Pancreas (tissue), 10 donors: ENCODE measurements at regions not wholly inside any gene's neighbourhood (a gene's known extent, or its start where the extent isn't known, plus 50 kb on each side); places are given as distances from the start of the nearest gene placed in this dataset.

Source experiments
- ATAC-seq, 4 donors: fragments of 200-7000 bp; cut with Tn5 transposase; one replicate each; pipeline versions ENCODE4 v1.8.0 to v1.9.1; 2020; ENCODE audit warnings: mild to moderate bottlenecking in 4 of 4, moderate library complexity in 4 of 4
- DNase-seq, 6 donors: peaks; one replicate each; pipeline ENCODE4 v3.0.0-alpha.2; 2020
- FAIRE-seq: peaks from 2 replicates; lab custom pipeline; 2012; peaks lifted over from hg19 to GRCh38; lab: Jason Lieb, UNC
- H3K27ac ChIP-seq, 4 donors: fragments of 200-600 bp; sonication (generic); 1 replicate in 3 of 4; 2 replicates in 1 of 4; pipeline versions ENCODE4 v1.5.0 to v1.8.0; 2020
- H3K27me3 ChIP-seq, 4 donors: fragments of 200-600 bp; one replicate each; pipeline ENCODE4 v1.8.0; 2021
- H3K36me3 ChIP-seq, 3 donors: fragments of 200-600 bp; sonication (generic) in 1 of 3; one replicate each; pipeline versions ENCODE4 v1.5.0 to v1.8.0; 2020 to 2021
- H3K4me1 ChIP-seq, 3 donors: fragments of 200-600 bp; one replicate each; pipeline ENCODE4 v1.8.0; 2021
- H3K4me3 ChIP-seq, 4 donors: fragments of 200-600 bp; sonication (generic) in 2 of 4; one replicate each; pipeline versions ENCODE4 v1.5.0 to v1.8.0; 2020 to 2021
- H3K9me3 ChIP-seq, 4 donors: fragments of 200-600 bp; one replicate each; pipeline ENCODE4 v1.8.0; 2021
- WGBS, 2 donors: extraction: QIAGEN DNeasy Blood & Tissue Kit; methylation state at CpG; one replicate each; pipeline ENCODE4 v1.1.7; 2013; 5-methylcytosine and 5-hydroxymethylcytosine counted together
- intact Hi-C, 3 donors: fragments of 100-400 bp; cut with DNase I; formaldehyde crosslinking; loops; one replicate each; pipeline versions ENCODE4 v1.11.1 to v1.14.2; 2022
- TF ChIP-seq, protein P1 (sequence below), 4 donors: fragments of 200-600 bp; sonication (generic) in 3 of 4; IDR thresholded peaks; one replicate each; pipeline versions ENCODE4 v1.5.0 to v1.8.0; 2021; ENCODE audit warnings: antibody characterized with exemption in 4 of 4
- donor health status: healthy with polysubstance abuse.
- donor health status: DM: no; HTN: no; CAD: no; lungs with moderate emphysema.
- donor health status: DM: no; HTN: no; CAD: no.
- donor health status: control.
- donor health status: control.
- donor health status: Bipolar disorder and iron deficiency.
- donor health status: DM: yes; HTN: yes; CAD: no.
- donor health status: DM: no; HTN: no; CAD: no.
- donor health status: DM: no; HTN: no; CAD: no.
- donor health status: DM: yes; HTN: yes; CAD: no.

GRCh38 chr10:130708465-130709070, 572.4 kb downstream of the GLRX3 start:
- FAIRE-seq (no peak), DNase-seq (peak in 4 of 6 donors; percentile 25 to 74 (median 47)), ATAC-seq (peak in 1 of 4 donors; percentile 46)
- H3K36me3 ChIP-seq, result no peaks in the 10 kb centered on the region
- H3K27ac ChIP-seq, result no peak overlapping the region
- H3K27me3 ChIP-seq, result no peaks in the 10 kb centered on the region
- 71 to 81% methylated on average over 18 of the region's 18 CpGs for WGBS, 2 donors
- TF ChIP-seq, protein P1, sequence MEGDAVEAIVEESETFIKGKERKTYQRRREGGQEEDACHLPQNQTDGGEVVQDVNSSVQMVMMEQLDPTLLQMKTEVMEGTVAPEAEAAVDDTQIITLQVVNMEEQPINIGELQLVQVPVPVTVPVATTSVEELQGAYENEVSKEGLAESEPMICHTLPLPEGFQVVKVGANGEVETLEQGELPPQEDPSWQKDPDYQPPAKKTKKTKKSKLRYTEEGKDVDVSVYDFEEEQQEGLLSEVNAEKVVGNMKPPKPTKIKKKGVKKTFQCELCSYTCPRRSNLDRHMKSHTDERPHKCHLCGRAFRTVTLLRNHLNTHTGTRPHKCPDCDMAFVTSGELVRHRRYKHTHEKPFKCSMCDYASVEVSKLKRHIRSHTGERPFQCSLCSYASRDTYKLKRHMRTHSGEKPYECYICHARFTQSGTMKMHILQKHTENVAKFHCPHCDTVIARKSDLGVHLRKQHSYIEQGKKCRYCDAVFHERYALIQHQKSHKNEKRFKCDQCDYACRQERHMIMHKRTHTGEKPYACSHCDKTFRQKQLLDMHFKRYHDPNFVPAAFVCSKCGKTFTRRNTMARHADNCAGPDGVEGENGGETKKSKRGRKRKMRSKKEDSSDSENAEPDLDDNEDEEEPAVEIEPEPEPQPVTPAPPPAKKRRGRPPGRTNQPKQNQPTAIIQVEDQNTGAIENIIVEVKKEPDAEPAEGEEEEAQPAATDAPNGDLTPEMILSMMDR (IDR thresholded peaks at IDR 0.05), result no peak
- no peaks in the 10 kb centered on the region for H3K9me3 ChIP-seq
- H3K4me3 ChIP-seq, result no peak overlapping the region
- H3K4me1 ChIP-seq, result peaks cover 0 to 5% (median 0%) of the 10 kb centered on the region in 3 donors
- intact Hi-C loops, result no loop called here

- H3K27ac ChIP-seq, result no peak overlapping the region
- peaks cover 0 to 5% (median 0%) of the 10 kb centered on the region in 3 donors for H3K4me1 ChIP-seq
- 31 to 42% methylated on average over 2 of the region's 2 CpGs for WGBS, 2 donors
- TF ChIP-seq, protein P1 (IDR thresholded peaks at IDR 0.05), result no peak
- no peaks in the 10 kb centered on the region for H3K27me3 ChIP-seq
- H3K36me3 ChIP-seq, result no peaks in the 10 kb centered on the region
- intact Hi-C loops, result no loop called here
- H3K4me3 ChIP-seq, result no peak overlapping the region
- H3K9me3 ChIP-seq, result no peaks in the 10 kb centered on the region
- FAIRE-seq (no peak), DNase-seq (peak; percentile 64 to 86 (median 71)), ATAC-seq (peak; percentile 87 to 98 (median 96))
Observed at GRCh38 chr10:130709415-130709814, 573.2 kb downstream of the GLRX3 start.

- intact Hi-C loops, result no loop called here
- 81 to 87% methylated on average over 14 of the region's 14 CpGs for WGBS, 2 donors
Observed at GRCh38 chr10:130711072-130711471, 574.9 kb downstream of the GLRX3 start.

DNA sequence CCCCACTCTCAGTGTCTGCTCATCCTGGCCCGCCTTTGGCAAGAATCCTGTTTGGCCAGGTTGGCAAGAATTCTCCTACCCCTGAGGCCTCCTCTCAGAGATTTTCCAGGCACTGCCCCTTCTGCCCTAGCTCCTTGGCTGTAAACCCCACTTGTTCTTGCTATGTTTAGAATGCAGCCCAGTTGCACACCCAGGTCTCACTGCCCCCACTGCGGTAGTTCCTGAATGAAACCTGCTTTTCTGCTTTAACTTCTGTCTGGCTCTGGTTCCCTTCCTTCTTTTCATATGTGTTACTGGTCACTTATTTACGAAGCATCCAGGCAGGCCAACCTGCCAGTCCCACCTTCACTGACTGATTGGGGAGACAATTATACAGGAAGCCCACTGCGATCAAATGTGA, 576.9 kb downstream of the GLRX3 start:
- whole genome bisulfite sequencing, 2 donors, result 74 to 80% methylated on average over 4 of the region's 4 CpGs
- intact Hi-C loops, result no loop called here
- ATAC-seq, result no peak
- no peak for DNase-seq
- Histone ChIP-seq H3K4me3 (no peak overlapping the region), H3K27me3 (no peaks in the 10 kb centered on the region), H3K36me3 (no peaks in the 10 kb centered on the region), H3K4me1 (peaks cover 0 to 5% (median 0%) of the 10 kb centered on the region in 3 donors), H3K27ac (no peak overlapping the region), H3K9me3 (no peaks in the 10 kb centered on the region)
- no peak for FAIRE-seq
- TF ChIP-seq, protein P1 (IDR thresholded peaks at IDR 0.05), result no peak

More at GRCh38 chr10:130711072-130711471, 574.9 kb downstream of the GLRX3 start:
- H3K27me3 ChIP-seq, result no peaks in the 10 kb centered on the region
- no peak for DNase-seq
- H3K27ac ChIP-seq, result no peak overlapping the region
- H3K9me3 ChIP-seq, result no peaks in the 10 kb centered on the region
- H3K4me3 ChIP-seq, result no peak overlapping the region
- FAIRE-seq, result no peak
- no peaks in the 10 kb centered on the region for H3K36me3 ChIP-seq
- TF ChIP-seq, protein P1 (IDR thresholded peaks at IDR 0.05), result no peak
- peaks cover 0 to 5% (median 0%) of the 10 kb centered on the region in 3 donors for H3K4me1 ChIP-seq
- no peak for ATAC-seq

DNA sequence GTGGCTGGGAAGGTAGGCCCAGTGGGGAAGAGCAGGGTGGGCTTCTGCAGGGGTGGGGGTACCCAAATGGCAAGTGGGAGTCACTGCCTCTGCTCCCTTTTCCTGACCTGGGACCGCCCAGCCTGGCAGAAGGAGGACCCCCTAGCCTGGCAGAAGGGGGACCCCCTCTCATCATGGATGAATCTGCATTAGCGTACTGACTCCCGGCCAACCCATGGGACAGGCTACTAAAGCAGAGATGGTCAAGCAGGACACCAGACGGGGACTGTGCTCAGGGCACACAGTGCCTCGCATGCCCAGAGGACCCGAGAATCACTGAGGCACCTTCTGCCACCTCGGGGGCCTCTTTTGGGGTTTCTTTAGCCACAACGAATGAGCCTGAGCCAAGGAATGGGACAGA, 577.5 kb downstream of the GLRX3 start:
- H3K4me1 ChIP-seq, result peaks cover 0 to 5% (median 0%) of the 10 kb centered on the region in 3 donors
- FAIRE-seq (no peak), ATAC-seq (no peak), DNase-seq (no peak)
- 81 to 88% methylated on average over 8 of the region's 8 CpGs for WGBS, 2 donors
- TF ChIP-seq, protein P1 (IDR thresholded peaks at IDR 0.05), result no peak
- no peaks in the 10 kb centered on the region for H3K9me3 ChIP-seq
- H3K4me3 ChIP-seq, result no peak overlapping the region
- no peak overlapping the region for H3K27ac ChIP-seq
- H3K36me3 ChIP-seq, result no peaks in the 10 kb centered on the region
- H3K27me3 ChIP-seq, result no peaks in the 10 kb centered on the region
- intact Hi-C loops, result no loop called here
